HepG2 (cell line): ENCODE measurements at regions not wholly inside any gene's neighbourhood (a gene's known extent, or its start where the extent isn't known, plus 50 kb on each side); places are given as distances from the start of the nearest gene placed in this dataset.

Experiments used
- ATAC-seq: fragments of 200-7000 bp; cut with Tn5 transposase; 3 replicates; pipeline ENCODE4 v1.9.1; 2020; ENCODE audit warnings: mild to moderate bottlenecking, moderate library complexity
- BruUV-seq: library from RNA; stranded (reverse); fragments of 400-500 nt; replicated peaks from 2 replicates; lab custom pipeline; 2021; lab: Mats Ljungman, UMichigan
- CTCF ChIA-PET: fragments of 300-600 bp; formaldehyde crosslinking; extraction: SDS; loops from one replicate; lab custom pipeline; 2021; ENCODE audit warnings: low total read pairs, inconsistent platforms, low intra/inter-chr PET ratio; lab: Yijun Ruan, JAX
- POLR2A ChIA-PET: fragments of 350-600 bp; sonication (Branson Sonifier 250); formaldehyde crosslinking; loops from one replicate; lab custom pipeline; 2020; ENCODE audit warnings: antibody characterized with exemption, inconsistent platforms; lab: Yijun Ruan, JAX
- DNase-seq: peaks from one replicate; pipeline ENCODE4 v3.0.0-alpha.2; 2015; ENCODE audit warnings: low spot score
- FAIRE-seq: peaks from 3 replicates; lab custom pipeline; 2011; peaks lifted over from hg19 to GRCh38; lab: Jason Lieb, UNC
- H2AFZ ChIP-seq: one replicate; pipeline ENCODE4 v1.6.1; 2011; ENCODE audit warnings: low read length, inconsistent platforms
- H3K27ac ChIP-seq: fragments of 300-600 bp; 3 replicates; pipeline ENCODE4 v1.8.0; 2011; ENCODE audit warnings: mixed run types, mild to moderate bottlenecking, mixed read lengths, low read length, inconsistent platforms; ENCODE audit not compliant: insufficient read depth; ENCODE audit errors: extremely low read length
- H3K27me3 ChIP-seq, 2 experiments: fragments of 200-600 bp in 1 of 2; 2 replicates in 1 of 2; 3 replicates in 1 of 2; pipeline versions ENCODE4 v1.6.0 to v1.8.0; 2011; ENCODE audit warnings: low read length in 2 of 2, mild to moderate bottlenecking in 2 of 2, moderate library complexity in 2 of 2, inconsistent platforms in 1 of 2; ENCODE audit not compliant: insufficient read depth in 2 of 2, control insufficient read depth in 1 of 2
- H3K36me3 ChIP-seq, 2 experiments: fragments of 200-600 bp in 1 of 2; replicated peaks in 1 of 2; 2 replicates in 1 of 2; 3 replicates in 1 of 2; pipeline versions ENCODE4 v1.5.1 to v1.8.0; 2011; ENCODE audit warnings: low read length in 2 of 2, inconsistent platforms in 1 of 2; ENCODE audit not compliant: insufficient read depth in 2 of 2, control insufficient read depth in 1 of 2
- H3K4me1 ChIP-seq: 2 replicates; pipeline ENCODE4 v1.5.1; 2012; ENCODE audit warnings: low read length, inconsistent platforms; ENCODE audit not compliant: insufficient read depth
- H3K4me2 ChIP-seq: 2 replicates; pipeline ENCODE4 v1.6.0; 2011; ENCODE audit warnings: low read depth, low read length, inconsistent platforms
- H3K4me3 ChIP-seq, 3 experiments: fragments of 200-600 bp in 1 of 3; sonication (generic), shearing (Covaris generic) in 1 of 3; replicated peaks in 1 of 3; 2 replicates each; pipeline ENCODE4 v1.5.1; 2011 to 2016; ENCODE audit warnings: low read length in 3 of 3, inconsistent platforms in 2 of 3, low read depth in 2 of 3, mild to moderate bottlenecking in 2 of 3, control low read depth in 1 of 3, mixed read lengths in 1 of 3; ENCODE audit not compliant: insufficient read depth in 1 of 3
- H3K79me2 ChIP-seq: one replicate; pipeline ENCODE4 v1.6.1; 2011; ENCODE audit warnings: low read length, inconsistent platforms; ENCODE audit not compliant: insufficient read depth
- H3K9ac ChIP-seq: 2 replicates; pipeline ENCODE4 v1.6.0; 2011; ENCODE audit warnings: mild to moderate bottlenecking, low read depth, low read length, inconsistent platforms; ENCODE audit not compliant: insufficient read depth
- H3K9me3 ChIP-seq: 2 replicates; pipeline ENCODE4 v1.5.1; 2012; ENCODE audit warnings: mild to moderate bottlenecking, low read length
- H4K20me1 ChIP-seq: 2 replicates; pipeline ENCODE4 v1.6.0; 2011; ENCODE audit warnings: inconsistent platforms, mild to moderate bottlenecking, low read length, moderate library complexity; ENCODE audit not compliant: insufficient read depth
- CHD4 ChIP-seq: fragments of 200-600 bp; sonication (generic); IDR thresholded peaks from 2 replicates; pipeline ENCODE4 v1.7.0; 2017; ENCODE audit warnings: mild to moderate bottlenecking, low read length, borderline replicate concordance
- KLF9 ChIP-seq: IDR thresholded peaks from 2 replicates; pipeline ENCODE4 v1.6.1; 2016; ENCODE audit warnings: low read depth
- NAIF1 ChIP-seq: sonication (generic); formaldehyde crosslinking; IDR thresholded peaks from 2 replicates; pipeline ENCODE4 v1.5.0; 2020; ENCODE audit warnings: mild to moderate bottlenecking, missing genetic modification reagents, borderline replicate concordance
- SMARCE1 ChIP-seq: fragments of 450-650 bp; IDR thresholded peaks from 2 replicates; pipeline ENCODE4 v1.6.1; 2017; ENCODE audit warnings: borderline replicate concordance
- ZBTB1 ChIP-seq: sonication (generic); formaldehyde crosslinking; IDR thresholded peaks from 2 replicates; pipeline ENCODE4 v1.4.0; 2020; ENCODE audit warnings: missing genetic modification reagents, borderline replicate concordance
- ZFP82 ChIP-seq: sonication (generic); formaldehyde crosslinking; IDR thresholded peaks from 2 replicates; pipeline ENCODE4 v1.5.1; 2020; ENCODE audit warnings: mild to moderate bottlenecking, missing genetic modification reagents, borderline replicate concordance
- ZFP91 ChIP-seq: sonication (generic); formaldehyde crosslinking; IDR thresholded peaks from 2 replicates; pipeline ENCODE4 v1.9.0; 2022; ENCODE audit warnings: missing genetic modification reagents, mild to moderate bottlenecking, borderline replicate concordance
- WGBS: methylation state at CpG from one replicate; pipeline ENCODE4 v1.1.6; 2017; ENCODE audit warnings: low lambda C conversion rate; 5-methylcytosine and 5-hydroxymethylcytosine counted together
- in situ Hi-C: cut with HindIII; loops from 2 replicates; pipeline ENCODE4 v1.10.0; 2017; ENCODE audit warnings: low pct_unique_long_range_greater_than_20kb; ENCODE audit not compliant: extremely low pct_ligation_motif_present
- intact Hi-C: fragments of 100-400 bp; cut with micrococcal nuclease; formaldehyde crosslinking; loops from one replicate; pipeline ENCODE4 v1.10.0; 2022; ENCODE audit not compliant: unreplicated experiment

- H3K4me1 ChIP-seq: peaks cover 88% of the 10 kb centered on the region
- FAIRE-seq: no peak
- no peaks in the 10 kb centered on the region for H4K20me1 ChIP-seq
- H3K27ac ChIP-seq: peak overlapping the region; percentile 97
- no peak for ATAC-seq
- H3K9ac ChIP-seq: peak overlapping the region; percentile 69; the same call in 1 of the 2 replicates
- H3K4me3 ChIP-seq: no peak overlapping the region
- DNase-seq: no peak
- peak overlapping the region; percentile 51 for H2AFZ ChIP-seq
- no peaks in the 10 kb centered on the region for H3K36me3 ChIP-seq
- no peaks in the 10 kb centered on the region for H3K9me3 ChIP-seq
- intact Hi-C loops (loop anchor here (2.0 kb wide), 1 partner anchor 44 kb away; no protein-coding TSS in a partner anchor), in situ Hi-C loops (no loop called here)
- POLR2A ChIA-PET: interaction anchor here (1.3 to 2.4 kb wide), 3 partner anchors 13 to 214 kb away, joined by 4 to 24 read pairs (median 7); no protein-coding TSS in a partner anchor
- no TSS peak for BruUV-seq
- CTCF ChIA-PET: no interaction called here
- no peaks in the 10 kb centered on the region for H3K79me2 ChIP-seq
- 96% methylated on average over 1 of the region's 1 CpG for WGBS
- TF ChIP-seq ZBTB1 (no peak), ZFP91 (CRISPR knock-in tag) (no peak), SMARCE1 (no peak), ZFP82 (CRISPR knock-in tag) (no peak), NAIF1 (CRISPR knock-in tag) (0 out of 2 replicates have a peak, but pooled peaks have one; percentile 4), KLF9 (no peak), CHD4 (no peak)
- no peak overlapping the region for H3K4me2 ChIP-seq
- no peaks in the 10 kb centered on the region for H3K27me3 ChIP-seq
Observed at GRCh38 chr5:96200641-96201040, 232.4 kb downstream of the PCSK1 start.
